IMR-90 (cell line): ENCODE measurements at regions not wholly inside any gene's neighbourhood (a gene's known extent, or its start where the extent isn't known, plus 50 kb on each side); places are given as distances from the start of the nearest gene placed in this dataset.

Experiments used
- ATAC-seq: fragments of 200-7000 bp; cut with Tn5 transposase; 2 replicates; pipeline ENCODE4 v1.9.1; 2020; ENCODE audit warnings: low read depth, mild to moderate bottlenecking, moderate library complexity
- BruUV-seq: library from RNA; stranded (reverse); fragments of 400-500 nt; replicated peaks from 2 replicates; lab custom pipeline; 2021; lab: Mats Ljungman, UMichigan
- CTCF ChIA-PET: fragments of 300-600 bp; formaldehyde crosslinking; extraction: SDS; loops from one replicate; lab custom pipeline; 2021; ENCODE audit warnings: antibody characterized with exemption; lab: Yijun Ruan, JAX
- POLR2A ChIA-PET: fragments of 300-600 bp; sonication (Branson Sonifier 250); formaldehyde crosslinking; loops from one replicate; lab custom pipeline; 2022; ENCODE audit warnings: antibody characterized with exemption; ENCODE audit not compliant: unreplicated experiment; lab: Charles Lee
- DNase-seq: peaks from one replicate; pipeline ENCODE4 v3.0.0; 2013
- H2AFZ ChIP-seq: replicated peaks from 2 replicates; pipeline ENCODE3; 2013; ENCODE audit warnings: low read length, mild to moderate bottlenecking; ENCODE audit not compliant: poor library complexity
- H2AK5ac ChIP-seq: 2 replicates; pipeline ENCODE4 v1.6.1; 2013; ENCODE audit warnings: low read depth, low read length, inconsistent platforms
- H2AK9ac ChIP-seq: replicated peaks from 2 replicates; pipeline ENCODE3; 2013; ENCODE audit warnings: mild to moderate bottlenecking, low read depth, low read length, moderate library complexity; ENCODE audit not compliant: poor library complexity
- H2BK120ac ChIP-seq: 2 replicates; pipeline ENCODE4 v1.6.1; 2013; ENCODE audit warnings: low read depth, low read length, inconsistent platforms
- H2BK15ac ChIP-seq: 3 replicates; pipeline ENCODE4 v1.6.1; 2013; ENCODE audit warnings: low read depth, low read length, inconsistent platforms
- H2BK20ac ChIP-seq: 2 replicates; pipeline ENCODE4 v1.6.1; 2013; ENCODE audit warnings: low read depth, mild to moderate bottlenecking, inconsistent platforms, low read length, moderate library complexity
- H2BK5ac ChIP-seq: 2 replicates; pipeline ENCODE4 v1.6.1; 2013; ENCODE audit warnings: mild to moderate bottlenecking, low read depth, low read length, inconsistent platforms; ENCODE audit not compliant: poor library complexity, severe bottlenecking
- H3K14ac ChIP-seq: replicated peaks from 2 replicates; pipeline ENCODE4 v1.6.1; 2013; ENCODE audit warnings: low read depth, low read length, inconsistent platforms
- H3K18ac ChIP-seq: 2 replicates; pipeline ENCODE4 v1.6.1; 2013; ENCODE audit warnings: low read depth, low read length, control low read depth
- H3K23ac ChIP-seq: 2 replicates; pipeline ENCODE4 v1.6.1; 2013; ENCODE audit warnings: low read depth, low read length, inconsistent platforms
- H3K27ac ChIP-seq: 2 replicates; pipeline ENCODE4 v1.5.1; 2013; ENCODE audit warnings: mild to moderate bottlenecking, control low read depth, low read length; ENCODE audit not compliant: insufficient read depth
- H3K27me3 ChIP-seq: 2 replicates; pipeline ENCODE4 v1.6.1; 2013; ENCODE audit warnings: low read length; ENCODE audit not compliant: control insufficient read depth, insufficient read depth
- H3K36me3 ChIP-seq: 2 replicates; pipeline ENCODE4 v1.6.1; 2013; ENCODE audit warnings: low read length, mixed read lengths; ENCODE audit not compliant: control insufficient read depth, insufficient read depth
- H3K4ac ChIP-seq: 2 replicates; pipeline ENCODE4 v1.6.1; 2013; ENCODE audit warnings: low read depth, low read length, inconsistent platforms
- H3K4me1 ChIP-seq: 2 replicates; pipeline ENCODE4 v1.6.1; 2013; ENCODE audit warnings: low read length, mixed read lengths; ENCODE audit not compliant: control insufficient read depth, insufficient read depth
- H3K4me2 ChIP-seq: 2 replicates; pipeline ENCODE4 v1.6.1; 2013; ENCODE audit warnings: low read depth, mild to moderate bottlenecking, control low read depth, low read length, moderate library complexity
- H3K4me3 ChIP-seq: 2 replicates; pipeline ENCODE4 v1.5.1; 2013; ENCODE audit warnings: low read depth, mild to moderate bottlenecking, control low read depth, low read length, moderate library complexity; ENCODE audit not compliant: insufficient read depth
- H3K56ac ChIP-seq: 2 replicates; pipeline ENCODE4 v1.6.1; 2013; ENCODE audit warnings: low read length, inconsistent platforms; ENCODE audit not compliant: insufficient read depth; ENCODE audit errors: extremely low read depth
- H3K79me1 ChIP-seq, 2 experiments: 2 replicates each; pipeline ENCODE4 v1.6.1; 2013; ENCODE audit warnings: low read length in 2 of 2, inconsistent platforms in 1 of 2, low read depth in 1 of 2
- H3K9ac ChIP-seq: 2 replicates; pipeline ENCODE4 v1.6.1; 2013; ENCODE audit warnings: low read depth, low read length, control low read depth
- H3K9me1 ChIP-seq: 2 replicates; pipeline ENCODE4 v1.6.1; 2013; ENCODE audit warnings: low read length, inconsistent platforms; ENCODE audit not compliant: insufficient read depth
- H3K9me3 ChIP-seq: 2 replicates; pipeline ENCODE4 v1.6.1; 2013; ENCODE audit warnings: low read length; ENCODE audit not compliant: control insufficient read depth, insufficient read depth
- H4K20me1 ChIP-seq: 2 replicates; pipeline ENCODE4 v1.6.1; 2013; ENCODE audit warnings: low read length, inconsistent platforms; ENCODE audit not compliant: insufficient read depth
- H4K5ac ChIP-seq: 2 replicates; pipeline ENCODE4 v1.6.1; 2013; ENCODE audit warnings: mild to moderate bottlenecking, low read depth, low read length, control low read depth
- H4K8ac ChIP-seq, 2 experiments: 2 replicates each; pipeline ENCODE4 v1.6.1; 2013; ENCODE audit warnings: low read depth in 2 of 2, low read length in 2 of 2, control low read depth in 1 of 2, inconsistent platforms in 1 of 2
- H4K91ac ChIP-seq: 2 replicates; pipeline ENCODE4 v1.6.1; 2013; ENCODE audit warnings: low read depth, low read length, inconsistent platforms; ENCODE audit not compliant: insufficient read depth
- BHLHE40 ChIP-seq: fragments of 150-350 bp; IDR thresholded peaks from 2 replicates; pipeline ENCODE4 v1.6.1; 2016; ENCODE audit warnings: mild to moderate bottlenecking, low read depth, low read length
- CEBPB ChIP-seq: IDR thresholded peaks from 2 replicates; pipeline ENCODE4 v1.6.1; 2012; ENCODE audit warnings: low read depth, low read length, improper control_type of control experiment
- CHD1 ChIP-seq: IDR thresholded peaks from 2 replicates; pipeline ENCODE4 v1.6.1; 2012; ENCODE audit warnings: low read depth, low read length, improper control_type of control experiment
- CTCF ChIP-seq: conservative IDR thresholded peaks from 2 replicates; pipeline ENCODE4 v1.5.1; 2012; ENCODE audit warnings: mild to moderate bottlenecking, low read depth, low read length, improper control_type of control experiment
- FOS ChIP-seq: fragments of 150-350 bp; IDR thresholded peaks from 2 replicates; pipeline ENCODE4 v1.6.1; 2016; ENCODE audit warnings: low read depth, low read length
- MAFK ChIP-seq: IDR thresholded peaks from 2 replicates; pipeline ENCODE4 v1.6.1; 2012; ENCODE audit warnings: low read depth, low read length, improper control_type of control experiment
- MAZ ChIP-seq: IDR thresholded peaks from 2 replicates; pipeline ENCODE4 v1.6.1; 2012; ENCODE audit warnings: low read depth, mild to moderate bottlenecking, low read length, improper control_type of control experiment, moderate library complexity, borderline replicate concordance
- MXI1 ChIP-seq: IDR thresholded peaks from 2 replicates; pipeline ENCODE4 v1.6.1; 2012; ENCODE audit warnings: low read depth, mild to moderate bottlenecking, low read length, moderate library complexity, borderline replicate concordance
- NFE2L2 ChIP-seq: fragments of 150-350 bp; IDR thresholded peaks from 2 replicates; pipeline ENCODE4 v1.6.1; 2016; ENCODE audit warnings: low read depth, mild to moderate bottlenecking, low read length
- POLR2A ChIP-seq: IDR thresholded peaks from 2 replicates; pipeline ENCODE4 v1.6.1; 2012; ENCODE audit warnings: mild to moderate bottlenecking, low read depth, low read length
- RAD21 ChIP-seq: IDR thresholded peaks from 2 replicates; pipeline ENCODE4 v1.6.1; 2012; ENCODE audit warnings: low read length, improper control_type of control experiment
- RCOR1 ChIP-seq: IDR thresholded peaks from 2 replicates; pipeline ENCODE4 v1.6.1; 2012; ENCODE audit warnings: mild to moderate bottlenecking, low read length, improper control_type of control experiment; ENCODE audit not compliant: insufficient replicate concordance
- RFX5 ChIP-seq: IDR thresholded peaks from 2 replicates; pipeline ENCODE4 v1.8.0; 2012; ENCODE audit warnings: low read depth, mild to moderate bottlenecking, low read length, moderate library complexity
- SMC3 ChIP-seq: fragments of 150-350 bp; IDR thresholded peaks from 2 replicates; pipeline ENCODE4 v1.6.1; 2016; ENCODE audit warnings: low read depth, mild to moderate bottlenecking, antibody characterized with exemption, low read length, moderate library complexity
- WGBS, 2 experiments: methylation state at CpG; one replicate each; pipeline versions ENCODE4 v1.1.5 to v1.1.7; 2013; ENCODE audit warnings: missing lambda C conversion rate in 2 of 2; ENCODE audit not compliant: insufficient read length in 1 of 2; ENCODE audit errors: extremely low coverage in 2 of 2; 5-methylcytosine and 5-hydroxymethylcytosine counted together
- dilution Hi-C: fragments of 300-500 bp; cut with HindIII; formaldehyde crosslinking; loops from one replicate; pipeline ENCODE4 v1.14.3; 2018; ENCODE audit warnings: low sequenced_read_pairs; ENCODE audit not compliant: unreplicated experiment
- in situ Hi-C: fragments of 300-500 bp; cut with MboI; formaldehyde crosslinking; loops from 3 replicates; pipeline ENCODE4 v1.14.3; 2019; ENCODE audit warnings: low sequenced_read_pairs, inconsistent platforms, mixed read lengths
- intact Hi-C: fragments of 100-400 bp; cut with micrococcal nuclease; formaldehyde crosslinking; loops from 2 replicates; pipeline ENCODE4 v1.10.0; 2022
- TF ChIP-seq, protein P1 (sequence below): fragments of 150-350 bp; IDR thresholded peaks from 2 replicates; pipeline ENCODE4 v1.6.1; 2017; ENCODE audit warnings: mild to moderate bottlenecking, antibody characterized with exemption, low read length, low read depth

GRCh38 chr20:19876828-19877460, 118.9 kb downstream of the RIN2 start:
- H3K4me3 ChIP-seq = no peak overlapping the region
- peak overlapping the region; percentile 13 for H3K23ac ChIP-seq
- peaks cover 17% of the 10 kb centered on the region for H3K9me1 ChIP-seq
- H3K9me3 ChIP-seq = peaks cover 4% of the 10 kb centered on the region; the same call in 1 of the 2 replicates
- H3K27ac ChIP-seq = peak overlapping the region; percentile 29
- no peaks in the 10 kb centered on the region; the same call in 1 of the 2 replicates for H4K20me1 ChIP-seq
- peak overlapping the region; percentile 94; the same call in 1 of the 2 replicates for H3K18ac ChIP-seq
- 100% methylated on average over 1 of the region's 5 CpGs; no CpG with 5 or more reads in 1 of the 2 experiments for WGBS, 2 experiments
- no TSS peak for BruUV-seq
- peak overlapping the region; percentile 74 for H2BK120ac ChIP-seq
- H4K8ac ChIP-seq = peak overlapping the region; percentile 4 to 6; a peak in 3 of 4 replicates
- no peak overlapping the region for H2AK9ac ChIP-seq
- peak overlapping the region; percentile 37; the same call in 1 of the 2 replicates for H3K56ac ChIP-seq
- H3K14ac ChIP-seq = peak overlapping the region; percentile 23
- peak overlapping the region; percentile 79 for H2BK20ac ChIP-seq
- in situ Hi-C loops = no loop called here
- peak overlapping the region; percentile 77 for H2BK5ac ChIP-seq
- dilution Hi-C loops = no loop called here
- peak overlapping the region; percentile 40; the same call in 1 of the 2 replicates for H3K9ac ChIP-seq
- no peak overlapping the region for H3K4me2 ChIP-seq
- peaks cover 6% of the 10 kb centered on the region for H3K36me3 ChIP-seq
- DNase-seq (no peak), ATAC-seq (no peak)
- H3K4me1 ChIP-seq = peaks cover 26% of the 10 kb centered on the region
- peaks cover 8 to 38% of the 10 kb centered on the region in 2 experiments for H3K79me1 ChIP-seq
- peak overlapping the region; percentile 96; the same call in 1 of the 2 replicates for H4K5ac ChIP-seq
- H2AFZ ChIP-seq = no peak overlapping the region
- ChIA-PET POLR2A (interaction anchor here (0.6 kb wide), 2 partner anchors 9 to 98 kb away, joined by 7 to 10 read pairs; no protein-coding TSS in a partner anchor), CTCF (no interaction called here)
- H4K91ac ChIP-seq = peak overlapping the region; percentile 86
- H3K4ac ChIP-seq = peak overlapping the region; percentile 30
- H3K27me3 ChIP-seq = no peaks in the 10 kb centered on the region
- H2BK15ac ChIP-seq = peak overlapping the region; percentile 51; the same call in 2 of the 3 replicates
- peak overlapping the region; percentile 83 for H2AK5ac ChIP-seq
- intact Hi-C loops = no loop called here
- TF ChIP-seq POLR2A (no peak), FOS (no peak), RAD21 (no peak), MXI1 (no peak), CEBPB (no peak), CHD1 (no peak), MAZ (no peak), CTCF (no peak), BHLHE40 (no peak), SMC3 (no peak), MAFK (no peak), NFE2L2 (no peak), RFX5 (no peak), RCOR1 (no peak)
- TF ChIP-seq, protein P1, sequence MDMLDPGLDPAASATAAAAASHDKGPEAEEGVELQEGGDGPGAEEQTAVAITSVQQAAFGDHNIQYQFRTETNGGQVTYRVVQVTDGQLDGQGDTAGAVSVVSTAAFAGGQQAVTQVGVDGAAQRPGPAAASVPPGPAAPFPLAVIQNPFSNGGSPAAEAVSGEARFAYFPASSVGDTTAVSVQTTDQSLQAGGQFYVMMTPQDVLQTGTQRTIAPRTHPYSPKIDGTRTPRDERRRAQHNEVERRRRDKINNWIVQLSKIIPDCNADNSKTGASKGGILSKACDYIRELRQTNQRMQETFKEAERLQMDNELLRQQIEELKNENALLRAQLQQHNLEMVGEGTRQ = no peak
